Skin of body (tissue), 1 donor: ENCODE measurements at regions not wholly inside any gene's neighbourhood (a gene's known extent, or its start where the extent isn't known, plus 50 kb on each side); places are given as distances from the start of the nearest gene placed in this dataset.
A peak's percentile ranks its signal among the peaks of the same experiment; 100 is the strongest.
"Not testable (repeated sequence)": the region's sequence is repeated elsewhere in the genome, so short reads cannot be mapped to it uniquely, and the experiment has no call there.

Experiments
- DNase-seq: peaks from one replicate; lab custom pipeline; 2025; lab: John Stamatoyannopoulos, UW

DNA sequence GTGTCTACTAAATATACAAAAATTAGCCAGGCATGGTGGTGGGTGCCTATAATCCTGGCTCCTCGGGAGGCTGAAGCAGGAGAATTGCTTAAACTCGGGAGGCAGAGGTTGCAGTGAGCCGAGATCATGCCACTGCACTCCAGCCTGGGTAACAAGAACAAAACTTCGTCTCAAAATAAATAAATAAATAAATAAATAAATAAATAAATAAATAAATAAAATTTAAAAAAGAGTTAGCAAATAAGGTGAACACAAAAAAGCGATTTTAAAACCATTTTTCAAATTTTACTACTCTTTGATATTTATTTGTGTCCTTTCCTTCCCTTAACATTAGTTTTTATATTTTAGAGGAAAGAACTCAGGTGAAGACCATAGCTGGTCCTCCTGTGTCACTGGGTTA lies 453.3 kb downstream of the ZNF536 start:
- DNase-seq, result not testable (repeated sequence)

DNA sequence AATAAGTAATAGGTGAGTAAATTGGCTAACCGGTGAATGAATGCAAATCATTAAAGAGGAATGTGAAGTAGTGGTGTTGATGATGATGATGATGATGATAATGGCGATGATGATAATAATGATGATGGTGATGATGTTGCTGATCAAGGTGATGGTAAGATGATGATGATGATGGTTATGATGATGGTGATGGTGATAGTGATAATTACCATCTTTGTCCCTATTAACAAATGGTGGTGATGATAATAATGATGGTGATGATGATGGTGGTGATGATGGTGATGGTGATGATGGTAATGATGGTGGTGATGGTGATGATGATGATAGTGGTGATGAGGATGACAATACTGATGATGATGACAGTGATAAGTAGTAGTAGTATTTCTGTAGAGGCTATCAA lies 452.6 kb downstream of the ZNF536 start:
- DNase-seq, result no peak

DNA sequence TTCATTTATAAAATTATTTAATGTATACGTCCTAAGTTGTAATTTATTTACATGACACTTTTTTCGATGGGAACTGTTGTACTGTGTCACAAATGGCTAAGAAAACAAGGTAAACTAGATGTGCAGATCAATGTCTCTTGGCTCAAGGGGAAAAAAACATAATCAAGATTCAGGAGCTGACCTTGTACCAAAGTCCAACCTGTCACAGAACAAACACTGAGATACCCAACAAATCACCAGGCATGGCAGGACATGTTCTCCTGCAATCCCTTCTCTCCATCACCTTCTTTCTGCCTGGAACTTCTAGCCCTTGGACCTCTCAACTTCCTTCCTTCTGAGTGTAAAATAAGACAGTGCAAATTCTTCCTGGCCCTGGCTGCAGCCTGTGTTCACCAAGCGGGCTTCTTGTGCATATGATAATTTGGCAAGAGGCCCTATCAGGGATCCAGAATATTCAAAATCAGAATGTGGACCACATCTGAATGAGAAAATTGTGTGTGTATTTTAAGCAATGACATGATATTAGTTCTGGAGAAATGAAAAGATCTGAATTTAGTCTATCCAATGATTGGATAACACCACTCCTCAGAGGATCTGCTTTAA lies 445.9 kb downstream of the ZNF536 start:
- no peak for DNase-seq

DNA sequence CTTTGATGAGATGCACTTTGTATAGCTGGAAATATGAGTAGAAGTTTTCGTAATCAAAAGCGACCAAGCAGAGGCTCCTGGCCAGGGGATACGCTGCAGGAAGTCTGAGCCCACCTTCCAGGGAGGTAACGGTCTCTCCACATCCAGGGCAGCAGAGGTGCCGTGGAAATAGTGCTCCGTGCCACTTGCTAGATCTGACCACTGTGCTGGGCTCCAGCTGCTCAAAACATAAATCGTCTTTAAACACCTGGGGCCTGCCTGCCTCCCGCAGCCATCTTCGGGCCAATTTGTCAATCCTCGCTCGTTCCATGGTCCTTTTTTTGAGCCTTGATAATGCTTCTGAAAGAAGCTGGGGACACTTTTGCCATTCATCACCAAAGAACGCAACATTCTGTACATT lies 445.0 kb downstream of the ZNF536 start:
- DNase-seq, result no peak

- no peak for DNase-seq
Observed at GRCh38 chr19:30815889-30816580, 443.9 kb downstream of the ZNF536 start.

DNA sequence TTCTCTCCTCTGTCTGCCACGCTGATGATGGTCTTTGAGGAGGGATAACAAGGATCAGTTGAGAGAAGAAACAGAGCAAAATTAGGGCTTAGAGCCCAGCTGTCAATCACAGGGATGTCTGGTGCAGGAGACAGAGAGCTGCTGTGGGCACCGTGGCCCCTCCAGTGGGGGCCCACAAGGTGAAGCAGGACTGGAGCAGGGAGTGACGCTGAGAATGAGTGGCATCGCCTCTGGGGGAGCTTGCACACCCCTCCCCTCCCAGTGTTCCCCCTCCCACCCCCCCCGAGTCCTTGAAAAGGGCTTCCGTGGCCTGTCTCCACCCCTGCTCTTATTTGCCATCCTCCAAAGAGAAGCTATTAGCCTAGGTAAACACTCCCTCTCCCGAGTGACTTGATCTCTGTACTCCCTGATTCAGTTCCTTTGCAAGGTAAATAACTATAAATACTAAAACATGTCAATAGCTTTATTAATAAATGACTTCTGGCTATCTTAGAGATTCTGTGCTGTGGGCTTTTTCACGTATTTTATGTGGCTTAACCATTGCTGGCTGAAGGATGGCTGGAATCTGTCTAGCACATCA lies 440.0 kb downstream of the ZNF536 start:
- DNase-seq, result no peak

DNA sequence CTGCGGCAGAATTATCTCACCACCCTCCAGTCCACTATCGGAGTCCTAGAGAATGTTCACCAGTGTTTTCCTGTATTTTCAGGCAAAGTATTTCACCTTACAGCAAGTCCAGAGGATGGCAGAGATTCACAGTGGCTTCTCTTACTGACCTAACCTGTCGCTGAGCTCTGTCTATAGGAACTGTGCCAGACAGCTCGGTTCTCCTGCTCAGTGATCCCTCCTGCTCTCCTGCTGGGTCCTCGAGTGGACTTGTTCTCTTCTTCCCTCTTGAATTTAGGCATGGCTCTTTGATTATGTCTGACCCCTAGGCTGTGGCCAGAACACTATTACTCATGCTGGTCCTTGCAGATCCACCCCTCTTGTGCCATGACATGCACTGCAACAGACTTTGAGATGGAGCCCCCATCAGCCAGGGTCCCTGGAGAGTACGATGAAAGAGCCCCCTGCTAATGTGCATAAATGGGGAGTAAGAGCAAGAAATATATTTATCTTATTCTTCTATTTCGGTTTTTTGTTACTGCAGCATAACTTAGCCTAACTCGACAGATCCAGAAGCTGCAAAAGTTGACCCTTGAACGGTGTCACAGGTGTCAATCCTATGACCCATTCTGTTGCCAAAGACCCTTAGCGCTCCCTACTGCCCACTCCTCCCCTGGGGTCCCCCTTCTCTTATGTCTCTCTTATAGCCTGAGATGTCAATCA lies 439.4 kb downstream of the ZNF536 start:
- no peak for DNase-seq

GRCh38 chr19:30810726-30811125 lies 438.5 kb downstream of the ZNF536 start:
- no peak for DNase-seq

DNA sequence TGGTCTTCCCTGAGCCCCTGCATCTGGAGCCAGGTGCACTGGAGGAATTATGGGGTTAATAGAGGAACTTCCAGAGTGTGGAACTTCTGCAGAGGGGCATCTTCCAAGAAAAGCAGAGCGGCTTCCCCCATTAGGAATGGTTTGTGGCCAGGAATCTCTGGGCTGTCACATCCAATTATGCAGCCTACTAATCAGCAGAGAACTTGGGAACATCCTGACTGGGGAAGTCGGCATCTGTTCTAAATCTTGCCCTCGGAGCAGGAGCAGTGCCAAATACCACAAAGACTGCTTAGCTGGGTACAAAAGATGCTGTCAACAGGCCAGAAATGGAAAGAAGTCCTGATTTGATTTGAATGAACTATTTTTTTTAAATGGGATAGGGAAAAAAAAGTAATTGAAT lies 435.1 kb downstream of the ZNF536 start:
- DNase-seq, result no peak

GRCh38 chr19:30806311-30806710 lies 434.1 kb downstream of the ZNF536 start:
- no peak for DNase-seq

DNA sequence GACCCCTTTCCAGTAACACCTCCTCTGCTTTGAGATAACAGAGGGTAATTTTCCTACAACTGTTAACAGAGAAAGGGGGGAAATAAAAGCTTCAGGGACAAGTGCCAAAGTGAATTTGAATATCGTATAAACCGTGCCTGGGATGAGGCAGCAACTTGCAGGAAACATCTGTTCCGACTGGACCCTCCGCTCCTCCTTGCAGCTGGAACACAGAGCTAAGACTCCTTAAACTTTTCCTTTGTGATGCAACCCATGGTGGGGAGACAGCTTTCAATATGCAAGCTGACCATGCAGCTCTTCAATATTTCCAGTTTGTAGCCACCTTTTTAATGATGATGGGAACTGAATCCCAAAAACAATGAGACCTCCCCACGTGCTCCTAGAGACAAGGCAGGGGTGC lies 432.6 kb downstream of the ZNF536 start:
- DNase-seq, result peak; percentile 14

DNA sequence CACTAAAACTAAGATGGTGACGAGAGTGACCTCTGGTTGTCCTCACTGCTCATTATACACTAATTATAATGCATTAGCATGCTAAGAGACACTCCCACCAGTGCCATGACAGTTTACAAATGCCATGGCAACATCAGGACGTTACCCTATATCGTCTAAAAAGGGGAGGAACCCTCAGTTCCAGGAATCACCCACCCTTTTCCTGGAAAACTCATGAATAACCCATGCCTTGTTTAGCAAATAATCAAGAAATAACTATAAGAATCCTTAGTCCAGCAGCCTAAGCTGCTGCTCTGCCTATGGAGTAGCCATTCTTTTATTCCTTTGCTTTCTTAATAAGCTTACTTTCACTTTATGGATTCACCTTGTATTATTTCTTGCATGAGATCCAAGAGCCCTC lies 432.1 kb downstream of the ZNF536 start:
- not testable (repeated sequence) for DNase-seq

- no peak for DNase-seq
Observed at GRCh38 chr19:30802424-30803013, 430.3 kb downstream of the ZNF536 start.

GRCh38 chr19:30799865-30800755 lies 427.9 kb downstream of the ZNF536 start:
- no peak for DNase-seq

GRCh38 chr19:30795727-30796126 lies 423.5 kb downstream of the ZNF536 start:
- DNase-seq, result no peak

- no peak for DNase-seq
Observed at GRCh38 chr19:30792561-30793505, 420.6 kb downstream of the ZNF536 start.

GRCh38 chr19:30791088-30791487 lies 418.9 kb downstream of the ZNF536 start:
- no peak for DNase-seq

DNA sequence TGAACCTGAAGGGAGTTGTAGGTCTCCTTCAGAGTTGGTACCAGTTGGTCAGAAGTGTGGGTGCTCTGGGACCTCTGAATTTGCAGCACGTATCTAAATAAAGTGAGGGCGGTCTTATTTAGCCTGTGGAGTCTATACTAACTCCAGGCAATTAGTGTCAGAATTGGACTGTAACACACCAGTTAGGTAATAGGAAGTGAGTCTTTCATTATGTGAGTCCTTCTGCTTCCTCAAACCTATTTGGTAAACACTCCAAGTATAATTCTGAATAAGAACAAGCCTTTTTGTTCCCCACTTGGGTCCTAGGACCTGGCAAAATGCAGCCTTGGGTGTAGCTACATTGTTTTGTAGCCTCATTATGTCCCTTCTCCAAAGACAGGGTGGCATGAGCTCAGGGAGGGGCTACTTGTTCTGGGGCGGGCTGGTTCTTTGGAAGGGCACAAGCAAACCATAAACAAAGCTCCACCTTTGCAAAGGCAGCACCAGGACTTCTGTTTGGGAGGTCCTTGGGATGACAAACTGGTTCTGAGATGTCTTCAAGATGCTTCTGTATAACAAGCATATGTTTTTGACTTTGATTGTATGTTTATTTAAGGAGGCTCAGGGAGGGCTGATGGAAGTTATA lies 418.0 kb downstream of the ZNF536 start:
- no peak for DNase-seq

DNA sequence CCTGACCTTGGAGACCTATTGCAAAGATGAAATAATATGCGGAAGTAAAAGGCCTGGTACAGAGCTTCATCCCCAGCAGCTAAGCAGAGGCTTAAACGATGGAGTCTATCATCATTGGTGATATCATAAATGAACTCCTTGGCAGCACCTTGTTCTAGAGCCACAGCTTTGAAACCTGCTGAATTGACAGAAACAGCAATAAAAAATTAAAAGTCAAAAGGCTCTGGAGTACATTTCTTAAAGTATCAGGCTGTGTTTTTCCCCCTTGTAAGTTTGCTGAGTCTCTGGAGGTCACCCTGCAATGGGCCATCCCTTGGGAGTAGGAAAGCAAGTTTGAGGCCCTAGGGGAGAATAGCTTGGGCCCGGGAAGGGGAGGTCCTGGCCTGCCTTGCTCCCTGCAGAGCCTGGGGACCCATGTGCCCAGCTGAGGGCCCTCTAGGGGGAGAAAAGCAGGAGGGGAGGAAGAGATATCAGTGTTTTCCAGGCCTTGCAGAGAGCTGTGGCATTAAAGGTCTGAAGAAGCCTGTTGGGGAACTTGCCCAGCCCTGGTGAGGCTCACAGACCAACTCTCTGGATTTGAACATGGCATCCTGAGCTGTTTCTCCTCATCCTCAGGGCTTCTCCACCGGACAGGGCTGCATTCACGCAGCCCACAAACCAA lies 416.1 kb downstream of the ZNF536 start:
- no peak for DNase-seq
